ENCODE measurements at regions not wholly inside any gene's neighbourhood (a gene's known extent, or its start where the extent isn't known, plus 50 kb on each side); places are given as distances from the start of the nearest gene placed in this dataset.
"Not testable (repeated sequence)": the region's sequence is repeated elsewhere in the genome, so short reads cannot be mapped to it uniquely, and the experiment has no call there.

DNA sequence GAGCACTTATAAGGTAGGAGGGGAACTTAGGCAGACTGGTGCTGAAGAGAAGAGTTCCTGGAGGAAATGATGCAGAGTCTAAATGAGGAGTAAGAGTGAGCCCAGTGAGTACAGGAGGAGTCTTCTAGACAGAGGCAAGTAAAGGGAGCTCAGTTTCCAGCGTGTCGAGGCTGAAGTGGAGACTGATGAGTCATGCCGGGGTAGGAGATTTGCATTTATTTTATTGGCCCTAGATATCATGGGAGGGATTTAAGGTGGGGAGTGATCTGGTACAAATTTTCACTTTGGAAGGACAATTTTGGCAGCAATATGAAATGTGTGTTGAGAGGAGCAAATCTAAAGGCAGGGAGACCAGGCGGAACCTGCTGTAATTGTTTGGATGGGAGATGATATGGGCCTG lies 157.5 kb downstream of the TTC8 start:
- TF ChIP-seq, protein P1, sequence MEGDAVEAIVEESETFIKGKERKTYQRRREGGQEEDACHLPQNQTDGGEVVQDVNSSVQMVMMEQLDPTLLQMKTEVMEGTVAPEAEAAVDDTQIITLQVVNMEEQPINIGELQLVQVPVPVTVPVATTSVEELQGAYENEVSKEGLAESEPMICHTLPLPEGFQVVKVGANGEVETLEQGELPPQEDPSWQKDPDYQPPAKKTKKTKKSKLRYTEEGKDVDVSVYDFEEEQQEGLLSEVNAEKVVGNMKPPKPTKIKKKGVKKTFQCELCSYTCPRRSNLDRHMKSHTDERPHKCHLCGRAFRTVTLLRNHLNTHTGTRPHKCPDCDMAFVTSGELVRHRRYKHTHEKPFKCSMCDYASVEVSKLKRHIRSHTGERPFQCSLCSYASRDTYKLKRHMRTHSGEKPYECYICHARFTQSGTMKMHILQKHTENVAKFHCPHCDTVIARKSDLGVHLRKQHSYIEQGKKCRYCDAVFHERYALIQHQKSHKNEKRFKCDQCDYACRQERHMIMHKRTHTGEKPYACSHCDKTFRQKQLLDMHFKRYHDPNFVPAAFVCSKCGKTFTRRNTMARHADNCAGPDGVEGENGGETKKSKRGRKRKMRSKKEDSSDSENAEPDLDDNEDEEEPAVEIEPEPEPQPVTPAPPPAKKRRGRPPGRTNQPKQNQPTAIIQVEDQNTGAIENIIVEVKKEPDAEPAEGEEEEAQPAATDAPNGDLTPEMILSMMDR (IDR thresholded peaks at IDR 0.05): no peak
- ATAC-seq (ENCODE audit: low FRiP score) (no peak), DNase-seq (ENCODE audit: low spot score) (no peak)

GRCh38 chr14:88983755-88984154 lies 159.3 kb downstream of the TTC8 start:
- no peak for ATAC-seq (ENCODE audit: low FRiP score)
- DNase-seq (ENCODE audit: low spot score): no peak
- TF ChIP-seq, protein P1 (IDR thresholded peaks at IDR 0.05): no peak

GRCh38 chr14:88985654-88986053 lies 161.2 kb downstream of the TTC8 start:
- TF ChIP-seq, protein P1 (IDR thresholded peaks at IDR 0.05): no peak
- ATAC-seq (ENCODE audit: low FRiP score): no peak
- no peak for DNase-seq (ENCODE audit: low spot score)

DNA sequence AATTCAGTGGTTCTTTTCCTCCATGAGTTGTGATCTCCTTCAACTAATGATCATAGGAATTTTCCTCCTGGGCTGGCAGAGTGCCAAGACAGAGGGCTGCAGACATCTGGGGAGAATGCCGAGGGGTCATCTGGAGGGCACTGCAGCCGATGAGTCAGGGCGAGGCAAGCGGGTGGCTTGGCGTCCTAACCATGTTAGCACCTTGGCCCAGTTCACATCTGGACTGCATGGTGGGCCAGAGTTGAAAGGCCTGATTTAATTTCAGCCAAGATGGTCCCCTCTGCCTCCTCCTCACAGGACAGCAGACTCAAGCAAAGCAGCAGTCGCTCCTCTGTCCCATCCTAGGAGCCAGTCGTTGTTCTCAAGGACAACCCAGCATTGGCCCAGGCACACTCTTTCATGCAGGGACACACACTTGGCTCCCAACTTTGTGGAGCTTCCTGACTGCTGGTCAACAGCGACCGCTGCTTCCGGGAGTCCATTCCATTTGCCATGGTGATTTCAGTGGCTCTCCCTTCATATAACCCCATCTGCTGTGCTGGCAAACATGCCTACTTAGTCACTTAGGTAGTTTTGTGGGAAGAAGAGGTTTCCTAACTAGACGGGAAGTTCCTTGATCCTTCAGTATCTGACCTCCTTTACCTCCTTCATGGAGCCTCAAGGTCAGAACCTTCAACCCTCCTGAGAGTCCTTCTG lies 161.8 kb downstream of the TTC8 start:
- DNase-seq (ENCODE audit: low spot score) (no peak), ATAC-seq (ENCODE audit: low FRiP score) (no peak)
- TF ChIP-seq, protein P1 (IDR thresholded peaks at IDR 0.05): no peak

- not testable (repeated sequence) for ATAC-seq (ENCODE audit: low FRiP score); DNase-seq (ENCODE audit: low spot score)
Observed at GRCh38 chr14:88986908-88987307, 162.5 kb downstream of the TTC8 start.

DNA sequence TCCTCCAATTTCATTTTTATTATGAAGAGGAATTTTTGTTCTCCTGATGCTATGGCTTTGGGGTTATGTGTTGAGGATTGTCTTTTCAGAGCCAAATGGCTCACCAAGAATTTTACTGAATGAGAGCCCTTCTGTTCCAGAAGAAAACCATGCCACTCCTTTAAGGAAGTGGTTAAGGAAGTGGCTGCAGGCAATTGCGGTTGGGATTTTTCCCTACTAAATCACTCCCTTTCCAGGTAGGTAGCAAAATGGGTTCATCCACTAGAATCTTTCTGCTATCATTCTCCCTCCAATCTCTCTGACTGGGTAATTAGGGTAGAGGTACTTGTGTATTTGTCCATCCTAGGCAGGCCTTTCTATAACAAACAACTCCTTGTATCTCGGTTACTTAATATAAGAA lies 163.1 kb downstream of the TTC8 start:
- DNase-seq (ENCODE audit: low spot score) (no peak), ATAC-seq (ENCODE audit: low FRiP score) (no peak)
- TF ChIP-seq, protein P1 (IDR thresholded peaks at IDR 0.05): no peak

DNA sequence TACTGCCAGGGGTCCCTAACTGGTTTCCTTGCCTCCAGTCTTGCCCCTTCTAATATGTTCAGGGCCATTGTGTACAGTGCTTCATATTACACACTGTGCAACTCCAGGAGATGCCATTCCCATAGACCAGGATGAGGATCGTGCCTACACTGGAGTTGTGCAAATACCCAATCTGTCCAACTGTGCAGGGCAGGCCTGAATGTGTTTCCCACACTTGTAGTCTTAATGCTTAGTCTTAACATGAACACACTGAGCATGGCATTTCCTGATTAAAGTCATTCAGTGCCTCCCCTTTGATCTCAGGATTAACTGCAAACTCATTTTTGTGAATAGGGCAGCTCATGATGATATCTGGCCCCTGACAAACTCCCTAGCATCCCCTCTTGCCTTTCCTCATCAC lies 165.5 kb downstream of the TTC8 start:
- no peak for ATAC-seq (ENCODE audit: low FRiP score)
- TF ChIP-seq, protein P1 (IDR thresholded peaks at IDR 0.05): no peak
- no peak for DNase-seq (ENCODE audit: low spot score)
